Upper lobe of left lung (tissue), 4 donors: ENCODE measurements at regions not wholly inside any gene's neighbourhood (a gene's known extent, or its start where the extent isn't known, plus 50 kb on each side); places are given as distances from the start of the nearest gene placed in this dataset.

Experiments used
- POLR2A ChIP-seq, 4 donors: fragments of 450-650 bp; IDR thresholded peaks; one replicate each; pipeline ENCODE4 v1.5.1; 2016 to 2017; ENCODE audit warnings: antibody characterized with exemption in 4 of 4, mild to moderate bottlenecking in 2 of 4
- TF ChIP-seq, protein P1 (sequence below), 6 experiments: fragments of 450-650 bp in 4 of 6; fragments of 200-600 bp in 2 of 6; sonication (generic) in 2 of 6; IDR thresholded peaks; one replicate each; pipeline ENCODE4 v1.5.1; 2016 to 2019; ENCODE audit warnings: antibody characterized with exemption in 6 of 6

DNA sequence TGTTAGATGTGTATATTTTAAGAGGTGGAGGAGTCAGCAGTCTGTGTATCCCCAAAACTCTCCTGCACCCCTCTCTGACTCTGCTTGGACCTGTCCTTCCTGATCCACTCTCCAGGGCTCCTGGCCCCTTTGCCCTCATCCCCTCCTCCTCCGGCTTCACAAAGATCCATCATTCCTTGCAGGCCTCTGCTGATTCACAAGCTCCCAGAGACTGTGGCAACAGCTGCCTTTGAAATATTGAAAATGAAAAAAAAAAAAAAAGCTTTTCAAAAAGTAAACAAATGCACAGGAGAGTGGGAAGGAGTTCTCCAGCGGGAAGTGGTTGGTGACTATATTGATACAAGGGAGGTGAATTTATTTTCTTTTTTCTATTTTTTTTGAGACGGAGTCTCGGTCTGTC, 330.2 kb upstream of the SULF2 start:
- TF ChIP-seq, protein P1, sequence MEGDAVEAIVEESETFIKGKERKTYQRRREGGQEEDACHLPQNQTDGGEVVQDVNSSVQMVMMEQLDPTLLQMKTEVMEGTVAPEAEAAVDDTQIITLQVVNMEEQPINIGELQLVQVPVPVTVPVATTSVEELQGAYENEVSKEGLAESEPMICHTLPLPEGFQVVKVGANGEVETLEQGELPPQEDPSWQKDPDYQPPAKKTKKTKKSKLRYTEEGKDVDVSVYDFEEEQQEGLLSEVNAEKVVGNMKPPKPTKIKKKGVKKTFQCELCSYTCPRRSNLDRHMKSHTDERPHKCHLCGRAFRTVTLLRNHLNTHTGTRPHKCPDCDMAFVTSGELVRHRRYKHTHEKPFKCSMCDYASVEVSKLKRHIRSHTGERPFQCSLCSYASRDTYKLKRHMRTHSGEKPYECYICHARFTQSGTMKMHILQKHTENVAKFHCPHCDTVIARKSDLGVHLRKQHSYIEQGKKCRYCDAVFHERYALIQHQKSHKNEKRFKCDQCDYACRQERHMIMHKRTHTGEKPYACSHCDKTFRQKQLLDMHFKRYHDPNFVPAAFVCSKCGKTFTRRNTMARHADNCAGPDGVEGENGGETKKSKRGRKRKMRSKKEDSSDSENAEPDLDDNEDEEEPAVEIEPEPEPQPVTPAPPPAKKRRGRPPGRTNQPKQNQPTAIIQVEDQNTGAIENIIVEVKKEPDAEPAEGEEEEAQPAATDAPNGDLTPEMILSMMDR (IDR thresholded peaks at IDR 0.05), result no peak
- no peak for TF ChIP-seq POLR2A (IDR thresholded peaks at IDR 0.05)
